ENCODE measurements at regions not wholly inside any gene's neighbourhood (a gene's known extent, or its start where the extent isn't known, plus 50 kb on each side); places are given as distances from the start of the nearest gene placed in this dataset.
A peak's percentile ranks its signal among the peaks of the same experiment; 100 is the strongest.

- Histone ChIP-seq H3K36me3 (ENCODE audit: control insufficient read depth in 2 of 2, insufficient read depth in 2 of 2, low read length in 1 of 2) (no peaks in the 10 kb centered on the region), H3K9me3 (ENCODE audit: control insufficient read depth in 2 of 2, insufficient read depth in 1 of 2, low read depth in 1 of 2, low read length in 1 of 2) (no peaks in the 10 kb centered on the region), H3K27me3 (ENCODE audit: control insufficient read depth in 1 of 2, insufficient read depth in 2 of 2, low read length in 2 of 2) (no peaks in the 10 kb centered on the region), H3K27ac (ENCODE audit: low read depth in 2 of 2, low read length in 1 of 2) (no peak overlapping the region), H3K4me3 (ENCODE audit: low read depth in 1 of 2, low read length in 2 of 2) (no peak overlapping the region), H3K4me1 (ENCODE audit: control insufficient read depth in 2 of 2, insufficient read depth in 2 of 2, low read length in 1 of 2) (no peaks in the 10 kb centered on the region)
These were observed 98.4 kb upstream of the FAM3C start for GRCh38 chr7:121494516-121494915.

GRCh38 chr7:121493553-121493952, 97.4 kb upstream of the FAM3C start:
- 49 to 53% methylated on average over 1 of the region's 1 CpG for WGBS, 2 donors
- no peaks in the 10 kb centered on the region for H3K27me3 ChIP-seq (ENCODE audit: control insufficient read depth in 1 of 2, insufficient read depth in 2 of 2, low read length in 2 of 2)
- H3K9me3 ChIP-seq (ENCODE audit: control insufficient read depth in 2 of 2, insufficient read depth in 1 of 2, low read depth in 1 of 2, low read length in 1 of 2): no peaks in the 10 kb centered on the region
- no peaks in the 10 kb centered on the region for H3K36me3 ChIP-seq (ENCODE audit: control insufficient read depth in 2 of 2, insufficient read depth in 2 of 2, low read length in 1 of 2)
- H3K4me1 ChIP-seq (ENCODE audit: control insufficient read depth in 2 of 2, insufficient read depth in 2 of 2, low read length in 1 of 2): no peaks in the 10 kb centered on the region
- no peak overlapping the region for H3K27ac ChIP-seq (ENCODE audit: low read depth in 2 of 2, low read length in 1 of 2)
- no peak overlapping the region for H3K4me3 ChIP-seq (ENCODE audit: low read depth in 1 of 2, low read length in 2 of 2)

- no peak overlapping the region for H3K27ac ChIP-seq (ENCODE audit: low read depth in 2 of 2, low read length in 1 of 2)
- peaks cover 0 to 2% of the 10 kb centered on the region in 2 donors for H3K4me1 ChIP-seq (ENCODE audit: control insufficient read depth in 2 of 2, insufficient read depth in 2 of 2, low read length in 1 of 2)
- H3K9me3 ChIP-seq (ENCODE audit: control insufficient read depth in 2 of 2, insufficient read depth in 1 of 2, low read depth in 1 of 2, low read length in 1 of 2): no peaks in the 10 kb centered on the region
- 88% methylated on average over 5 of the region's 5 CpGs for WGBS, 2 donors
- H3K27me3 ChIP-seq (ENCODE audit: control insufficient read depth in 1 of 2, insufficient read depth in 2 of 2, low read length in 2 of 2): no peaks in the 10 kb centered on the region
- H3K36me3 ChIP-seq (ENCODE audit: control insufficient read depth in 2 of 2, insufficient read depth in 2 of 2, low read length in 1 of 2): no peaks in the 10 kb centered on the region
- no peak overlapping the region for H3K4me3 ChIP-seq (ENCODE audit: low read depth in 1 of 2, low read length in 2 of 2)
These were observed 94.2 kb upstream of the FAM3C start for GRCh38 chr7:121490309-121490708.

GRCh38 chr7:121489440-121489839, 93.3 kb upstream of the FAM3C start:
- no peaks in the 10 kb centered on the region for H3K27me3 ChIP-seq (ENCODE audit: control insufficient read depth in 1 of 2, insufficient read depth in 2 of 2, low read length in 2 of 2)

GRCh38 chr7:121488111-121488650, 92.1 kb upstream of the FAM3C start:
- H3K9me3 ChIP-seq (ENCODE audit: control insufficient read depth in 2 of 2, insufficient read depth in 1 of 2, low read depth in 1 of 2, low read length in 1 of 2): no peaks in the 10 kb centered on the region
- H3K27me3 ChIP-seq (ENCODE audit: control insufficient read depth in 1 of 2, insufficient read depth in 2 of 2, low read length in 2 of 2): no peaks in the 10 kb centered on the region
- H3K4me3 ChIP-seq (ENCODE audit: low read depth in 1 of 2, low read length in 2 of 2): no peak overlapping the region
- H3K27ac ChIP-seq (ENCODE audit: low read depth in 2 of 2, low read length in 1 of 2): no peak overlapping the region
- no peaks in the 10 kb centered on the region for H3K36me3 ChIP-seq (ENCODE audit: control insufficient read depth in 2 of 2, insufficient read depth in 2 of 2, low read length in 1 of 2)
- 79 to 91% methylated on average over 3 of the region's 3 CpGs for WGBS, 2 donors
- H3K4me1 ChIP-seq (ENCODE audit: control insufficient read depth in 2 of 2, insufficient read depth in 2 of 2, low read length in 1 of 2): peaks cover 0 to 2% of the 10 kb centered on the region in 2 donors

More at GRCh38 chr7:121489440-121489839, 93.3 kb upstream of the FAM3C start:
- Histone ChIP-seq H3K9me3 (ENCODE audit: control insufficient read depth in 2 of 2, insufficient read depth in 1 of 2, low read depth in 1 of 2, low read length in 1 of 2) (no peaks in the 10 kb centered on the region), H3K36me3 (ENCODE audit: control insufficient read depth in 2 of 2, insufficient read depth in 2 of 2, low read length in 1 of 2) (no peaks in the 10 kb centered on the region), H3K4me3 (ENCODE audit: low read depth in 1 of 2, low read length in 2 of 2) (no peak overlapping the region), H3K4me1 (ENCODE audit: control insufficient read depth in 2 of 2, insufficient read depth in 2 of 2, low read length in 1 of 2) (peaks cover 0 to 2% of the 10 kb centered on the region in 2 donors), H3K27ac (ENCODE audit: low read depth in 2 of 2, low read length in 1 of 2) (no peak overlapping the region)
- WGBS, 2 donors: 87 to 89% methylated on average over 2 of the region's 2 CpGs

GRCh38 chr7:121486590-121486989, 90.5 kb upstream of the FAM3C start:
- Histone ChIP-seq H3K27ac (ENCODE audit: low read depth in 2 of 2, low read length in 1 of 2) (no peak overlapping the region), H3K27me3 (ENCODE audit: control insufficient read depth in 1 of 2, insufficient read depth in 2 of 2, low read length in 2 of 2) (no peaks in the 10 kb centered on the region)
- WGBS, 2 donors: 86 to 96% methylated on average over 1 of the region's 1 CpG

GRCh38 chr7:121485467-121486243, 89.5 kb upstream of the FAM3C start:
- peak overlapping the region; percentile 40 to 70 for H3K27ac ChIP-seq (ENCODE audit: low read depth in 2 of 2, low read length in 1 of 2)
- H3K4me1 ChIP-seq (ENCODE audit: control insufficient read depth in 2 of 2, insufficient read depth in 2 of 2, low read length in 1 of 2): peaks cover 0 to 2% of the 10 kb centered on the region in 2 donors

More at GRCh38 chr7:121486590-121486989, 90.5 kb upstream of the FAM3C start:
- Histone ChIP-seq H3K36me3 (ENCODE audit: control insufficient read depth in 2 of 2, insufficient read depth in 2 of 2, low read length in 1 of 2) (no peaks in the 10 kb centered on the region), H3K4me1 (ENCODE audit: control insufficient read depth in 2 of 2, insufficient read depth in 2 of 2, low read length in 1 of 2) (peaks cover 0 to 2% of the 10 kb centered on the region in 2 donors), H3K9me3 (ENCODE audit: control insufficient read depth in 2 of 2, insufficient read depth in 1 of 2, low read depth in 1 of 2, low read length in 1 of 2) (no peaks in the 10 kb centered on the region), H3K4me3 (ENCODE audit: low read depth in 1 of 2, low read length in 2 of 2) (no peak overlapping the region)

DNA sequence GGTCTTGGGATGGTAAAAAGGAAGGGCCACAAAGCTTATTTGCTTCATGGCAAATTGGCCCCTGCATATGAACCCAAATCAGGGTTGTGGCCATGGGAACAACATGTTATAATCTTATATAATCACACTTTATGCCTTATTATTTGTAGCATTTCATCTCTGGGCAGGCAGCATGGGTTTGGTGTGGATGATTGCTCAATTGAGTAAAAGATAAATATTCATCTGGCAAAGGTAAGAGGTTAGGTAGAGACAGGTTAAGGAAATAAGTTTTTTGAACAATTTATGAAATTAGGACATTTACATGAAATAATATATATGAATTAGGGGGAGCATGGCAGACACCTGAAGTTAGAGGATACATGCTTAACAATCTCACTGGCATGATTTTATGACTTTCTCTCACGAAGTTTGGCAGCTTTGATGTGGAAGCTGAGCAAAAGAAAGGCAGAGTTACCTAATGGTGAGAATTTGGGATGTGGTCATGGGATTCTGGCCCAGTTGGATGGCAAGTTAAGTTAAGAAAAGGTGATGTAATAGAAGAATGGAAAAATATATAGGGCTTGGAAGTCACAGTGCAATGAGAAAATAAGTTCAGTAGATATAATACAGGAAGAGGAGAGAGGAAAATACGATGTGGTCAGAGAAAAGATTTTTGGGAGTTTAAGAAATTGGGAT, 88.1 kb upstream of the FAM3C start:
- Histone ChIP-seq H3K27ac (ENCODE audit: low read depth in 2 of 2, low read length in 1 of 2) (peak overlapping the region in 1 of 2 donors; percentile 53), H3K36me3 (ENCODE audit: control insufficient read depth in 2 of 2, insufficient read depth in 2 of 2, low read length in 1 of 2) (no peaks in the 10 kb centered on the region), H3K9me3 (ENCODE audit: control insufficient read depth in 2 of 2, insufficient read depth in 1 of 2, low read depth in 1 of 2, low read length in 1 of 2) (no peaks in the 10 kb centered on the region), H3K4me1 (ENCODE audit: control insufficient read depth in 2 of 2, insufficient read depth in 2 of 2, low read length in 1 of 2) (peaks cover 0 to 2% of the 10 kb centered on the region in 2 donors), H3K27me3 (ENCODE audit: control insufficient read depth in 1 of 2, insufficient read depth in 2 of 2, low read length in 2 of 2) (no peaks in the 10 kb centered on the region), H3K4me3 (ENCODE audit: low read depth in 1 of 2, low read length in 2 of 2) (no peak overlapping the region)
- 65 to 66% methylated on average over 2 of the region's 2 CpGs for WGBS, 2 donors

More at GRCh38 chr7:121485467-121486243, 89.5 kb upstream of the FAM3C start:
- Histone ChIP-seq H3K27me3 (ENCODE audit: control insufficient read depth in 1 of 2, insufficient read depth in 2 of 2, low read length in 2 of 2) (no peaks in the 10 kb centered on the region), H3K4me3 (ENCODE audit: low read depth in 1 of 2, low read length in 2 of 2) (no peak overlapping the region), H3K9me3 (ENCODE audit: control insufficient read depth in 2 of 2, insufficient read depth in 1 of 2, low read depth in 1 of 2, low read length in 1 of 2) (no peaks in the 10 kb centered on the region), H3K36me3 (ENCODE audit: control insufficient read depth in 2 of 2, insufficient read depth in 2 of 2, low read length in 1 of 2) (no peaks in the 10 kb centered on the region)
- WGBS, 2 donors: 47 to 67% methylated on average over 7 of the region's 7 CpGs

- no peak overlapping the region for H3K4me3 ChIP-seq (ENCODE audit: low read depth in 1 of 2, low read length in 2 of 2)
- WGBS, 2 donors: 55 to 72% methylated on average over 6 of the region's 6 CpGs
These were observed 84.6 kb upstream of the FAM3C start for GRCh38 chr7:121480566-121481335.

More at GRCh38 chr7:121480566-121481335, 84.6 kb upstream of the FAM3C start:
- Histone ChIP-seq H3K27me3 (ENCODE audit: control insufficient read depth in 1 of 2, insufficient read depth in 2 of 2, low read length in 2 of 2) (no peaks in the 10 kb centered on the region), H3K4me1 (ENCODE audit: control insufficient read depth in 2 of 2, insufficient read depth in 2 of 2, low read length in 1 of 2) (peaks cover 0 to 2% of the 10 kb centered on the region in 2 donors), H3K9me3 (ENCODE audit: control insufficient read depth in 2 of 2, insufficient read depth in 1 of 2, low read depth in 1 of 2, low read length in 1 of 2) (no peaks in the 10 kb centered on the region), H3K36me3 (ENCODE audit: control insufficient read depth in 2 of 2, insufficient read depth in 2 of 2, low read length in 1 of 2) (no peaks in the 10 kb centered on the region), H3K27ac (ENCODE audit: low read depth in 2 of 2, low read length in 1 of 2) (no peak overlapping the region)

Measured in esophagus (tissue), 2 donors.